ENCODE measurements at regions not wholly inside any gene's neighbourhood (a gene's known extent, or its start where the extent isn't known, plus 50 kb on each side); places are given as distances from the start of the nearest gene placed in this dataset.

GRCh38 chr12:19048943-19049342 is 80.6 kb upstream of the PLEKHA5 start:
- H3K27ac ChIP-seq (ENCODE audit: low read depth, low read length) = no peak overlapping the region
- no peaks in the 10 kb centered on the region for H3F3A ChIP-seq (ENCODE audit: insufficient read depth)
- H3K36me3 ChIP-seq (ENCODE audit: low read length) = no peaks in the 10 kb centered on the region
- H3K27me3 ChIP-seq (ENCODE audit: low read length) = no peaks in the 10 kb centered on the region
- H3K9ac ChIP-seq (ENCODE audit: low read length) = no peak overlapping the region
- no peak overlapping the region for H2AFZ ChIP-seq (ENCODE audit: low read depth, low read length, severe bottlenecking)
- no peaks in the 10 kb centered on the region for H4K20me1 ChIP-seq (ENCODE audit: low read depth, low read length)
- TF ChIP-seq CTCF (IDR thresholded peaks at IDR 0.05; ENCODE audit: insufficient read depth, low read length, poor library complexity, severe bottlenecking) = no peak
- TF ChIP-seq EZH2phosphoT487 (conservative IDR thresholded peaks at IDR 0.05; ENCODE audit: low read length) = no peak
- H3K79me2 ChIP-seq (ENCODE audit: insufficient read depth, low read length) = no peaks in the 10 kb centered on the region
- H3K9me2 ChIP-seq (replicated peaks; ENCODE audit: insufficient read depth, low read length) = no peaks in the 10 kb centered on the region
- H3K9me3 ChIP-seq (ENCODE audit: insufficient read depth, low read length) = no peaks in the 10 kb centered on the region
- H3K4me3 ChIP-seq (ENCODE audit: insufficient read depth, low read length, poor library complexity, severe bottlenecking) = no peak overlapping the region
- H3K4me2 ChIP-seq (ENCODE audit: low read depth, low read length, poor library complexity, severe bottlenecking) = no peak overlapping the region

- H2AFZ ChIP-seq (ENCODE audit: low read depth, low read length, severe bottlenecking) = no peak overlapping the region
- no peak overlapping the region for H3K4me2 ChIP-seq (ENCODE audit: low read depth, low read length, poor library complexity, severe bottlenecking)
These were observed 76.8 kb upstream of the PLEKHA5 start for GRCh38 chr12:19052689-19053088.

GRCh38 chr12:19053218-19053617 is 76.3 kb upstream of the PLEKHA5 start:
- H3K79me2 ChIP-seq (ENCODE audit: insufficient read depth, low read length) = no peaks in the 10 kb centered on the region
- no peak overlapping the region for H3K4me2 ChIP-seq (ENCODE audit: low read depth, low read length, poor library complexity, severe bottlenecking)
- H3K27ac ChIP-seq (ENCODE audit: low read depth, low read length) = no peak overlapping the region
- no peaks in the 10 kb centered on the region for H3K9me2 ChIP-seq (replicated peaks; ENCODE audit: insufficient read depth, low read length)
- no peak overlapping the region for H3K4me3 ChIP-seq (ENCODE audit: insufficient read depth, low read length, poor library complexity, severe bottlenecking)
- H3K36me3 ChIP-seq (ENCODE audit: low read length) = no peaks in the 10 kb centered on the region
- no peaks in the 10 kb centered on the region for H3F3A ChIP-seq (ENCODE audit: insufficient read depth)
- H3K27me3 ChIP-seq (ENCODE audit: low read length) = no peaks in the 10 kb centered on the region
- H4K20me1 ChIP-seq (ENCODE audit: low read depth, low read length) = no peaks in the 10 kb centered on the region
- TF ChIP-seq CTCF (IDR thresholded peaks at IDR 0.05; ENCODE audit: insufficient read depth, low read length, poor library complexity, severe bottlenecking) = no peak
- TF ChIP-seq EZH2phosphoT487 (conservative IDR thresholded peaks at IDR 0.05; ENCODE audit: low read length) = no peak
- H3K9ac ChIP-seq (ENCODE audit: low read length) = no peak overlapping the region
- no peak overlapping the region for H2AFZ ChIP-seq (ENCODE audit: low read depth, low read length, severe bottlenecking)
- H3K9me3 ChIP-seq (ENCODE audit: insufficient read depth, low read length) = no peaks in the 10 kb centered on the region

More at GRCh38 chr12:19052689-19053088, 76.8 kb upstream of the PLEKHA5 start:
- no peak overlapping the region for H3K4me3 ChIP-seq (ENCODE audit: insufficient read depth, low read length, poor library complexity, severe bottlenecking)
- H3K79me2 ChIP-seq (ENCODE audit: insufficient read depth, low read length) = no peaks in the 10 kb centered on the region
- no peaks in the 10 kb centered on the region for H4K20me1 ChIP-seq (ENCODE audit: low read depth, low read length)
- H3K9ac ChIP-seq (ENCODE audit: low read length) = no peak overlapping the region
- no peaks in the 10 kb centered on the region for H3K9me3 ChIP-seq (ENCODE audit: insufficient read depth, low read length)
- no peaks in the 10 kb centered on the region for H3K27me3 ChIP-seq (ENCODE audit: low read length)
- no peak overlapping the region for H3K27ac ChIP-seq (ENCODE audit: low read depth, low read length)
- no peaks in the 10 kb centered on the region for H3K36me3 ChIP-seq (ENCODE audit: low read length)
- no peaks in the 10 kb centered on the region for H3K9me2 ChIP-seq (replicated peaks; ENCODE audit: insufficient read depth, low read length)
- TF ChIP-seq EZH2phosphoT487 (conservative IDR thresholded peaks at IDR 0.05; ENCODE audit: low read length) (no peak), CTCF (IDR thresholded peaks at IDR 0.05; ENCODE audit: insufficient read depth, low read length, poor library complexity, severe bottlenecking) (no peak)
- no peaks in the 10 kb centered on the region for H3F3A ChIP-seq (ENCODE audit: insufficient read depth)

All from SU-DHL-6 (cell line).